ENCODE measurements at regions not wholly inside any gene's neighbourhood (a gene's known extent, or its start where the extent isn't known, plus 50 kb on each side); places are given as distances from the start of the nearest gene placed in this dataset.
"Not testable (repeated sequence)": the region's sequence is repeated elsewhere in the genome, so short reads cannot be mapped to it uniquely, and the experiment has no call there.

DNA sequence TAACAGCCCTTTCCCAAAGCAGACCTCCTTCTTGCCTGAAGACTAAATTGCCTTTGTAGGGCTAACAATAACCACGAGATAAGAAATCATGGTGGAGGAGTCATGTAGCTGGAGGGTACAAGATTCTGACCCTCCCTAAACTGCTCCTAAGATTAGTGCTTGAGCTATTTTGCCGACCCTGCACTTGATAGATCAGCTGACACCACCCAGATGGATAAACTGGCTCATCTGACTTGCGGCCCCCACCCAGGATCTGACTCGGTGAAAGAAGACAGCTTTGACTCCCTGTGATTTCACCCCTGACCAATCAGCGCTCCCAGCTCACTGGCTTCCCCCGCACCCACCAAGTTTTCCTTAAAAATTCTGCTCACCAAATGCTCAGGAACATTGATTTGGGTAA, 57.6 kb upstream of the UNC93A start:
- H3K4me3 ChIP-seq (ENCODE audit: low read length) = no peak overlapping the region
- no peaks in the 10 kb centered on the region for H3K36me3 ChIP-seq (ENCODE audit: control insufficient read depth, insufficient read depth, low read length, severe bottlenecking)
- DNase-seq (ENCODE audit: low read depth) = no peak
- no peaks in the 10 kb centered on the region for H3K4me1 ChIP-seq (ENCODE audit: control insufficient read depth, insufficient read depth, low read length)
- H3K9ac ChIP-seq (ENCODE audit: low read length) = no peak overlapping the region
- H3K9me3 ChIP-seq (ENCODE audit: control insufficient read depth, low read length) = no peaks in the 10 kb centered on the region
- H3K27me3 ChIP-seq (replicated peaks; ENCODE audit: control insufficient read depth, insufficient read depth, low read length) = peaks cover 23% of the 10 kb centered on the region

DNA sequence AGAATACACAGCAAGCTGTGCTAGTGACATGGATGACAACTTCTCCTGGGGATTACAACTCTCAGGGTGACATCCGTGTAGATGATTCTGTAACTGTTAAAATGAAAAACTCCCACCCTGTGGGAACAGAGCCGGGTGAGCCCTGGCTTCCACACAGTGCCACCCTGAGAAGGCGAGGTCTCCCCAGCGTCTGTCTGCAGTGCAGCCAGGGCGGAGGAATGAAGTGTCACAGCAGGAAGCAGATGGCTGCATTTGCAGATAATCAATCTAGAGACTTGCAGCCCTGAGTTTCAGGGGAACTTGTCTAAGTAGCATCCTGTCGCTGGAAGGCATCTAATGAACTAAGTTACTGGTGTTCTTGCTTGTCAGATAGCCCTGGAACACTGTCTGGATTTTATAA, 56.5 kb upstream of the UNC93A start:
- not testable (repeated sequence) for DNase-seq (ENCODE audit: low read depth); H3K4me1 ChIP-seq (ENCODE audit: control insufficient read depth, insufficient read depth, low read length); H3K9me3 ChIP-seq (ENCODE audit: control insufficient read depth, low read length); H3K4me3 ChIP-seq (ENCODE audit: low read length); H3K36me3 ChIP-seq (ENCODE audit: control insufficient read depth, insufficient read depth, low read length, severe bottlenecking); H3K9ac ChIP-seq (ENCODE audit: low read length)
- peaks cover 16% of the 10 kb centered on the region for H3K27me3 ChIP-seq (replicated peaks; ENCODE audit: control insufficient read depth, insufficient read depth, low read length)

DNA sequence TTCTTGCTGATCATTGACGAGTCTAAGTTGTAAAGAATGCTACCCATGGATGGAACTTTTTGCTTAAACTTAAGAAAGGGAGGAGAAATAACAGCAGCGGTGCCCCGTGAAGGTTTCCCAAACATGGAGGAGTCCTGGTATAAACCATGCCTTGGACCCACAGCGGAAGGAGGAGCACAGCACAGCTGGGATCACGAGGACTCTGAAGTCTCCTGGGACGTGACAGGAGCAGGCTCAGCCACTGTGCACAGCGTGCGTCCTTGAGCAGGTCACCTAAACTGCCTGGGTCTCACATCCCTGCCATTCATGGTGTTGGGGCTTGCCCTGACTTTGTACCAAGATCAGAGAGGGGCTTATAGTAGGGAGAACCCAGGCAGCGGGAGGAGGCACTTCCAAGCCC, 56.1 kb upstream of the UNC93A start:
- no peak for DNase-seq (ENCODE audit: low read depth)
- H3K4me3 ChIP-seq (ENCODE audit: low read length) = no peak overlapping the region
- H3K9me3 ChIP-seq (ENCODE audit: control insufficient read depth, low read length) = no peaks in the 10 kb centered on the region
- H3K36me3 ChIP-seq (ENCODE audit: control insufficient read depth, insufficient read depth, low read length, severe bottlenecking) = no peaks in the 10 kb centered on the region
- no peaks in the 10 kb centered on the region for H3K4me1 ChIP-seq (ENCODE audit: control insufficient read depth, insufficient read depth, low read length)
- no peak overlapping the region for H3K9ac ChIP-seq (ENCODE audit: low read length)
- H3K27me3 ChIP-seq (replicated peaks; ENCODE audit: control insufficient read depth, insufficient read depth, low read length) = peaks cover 16% of the 10 kb centered on the region

DNA sequence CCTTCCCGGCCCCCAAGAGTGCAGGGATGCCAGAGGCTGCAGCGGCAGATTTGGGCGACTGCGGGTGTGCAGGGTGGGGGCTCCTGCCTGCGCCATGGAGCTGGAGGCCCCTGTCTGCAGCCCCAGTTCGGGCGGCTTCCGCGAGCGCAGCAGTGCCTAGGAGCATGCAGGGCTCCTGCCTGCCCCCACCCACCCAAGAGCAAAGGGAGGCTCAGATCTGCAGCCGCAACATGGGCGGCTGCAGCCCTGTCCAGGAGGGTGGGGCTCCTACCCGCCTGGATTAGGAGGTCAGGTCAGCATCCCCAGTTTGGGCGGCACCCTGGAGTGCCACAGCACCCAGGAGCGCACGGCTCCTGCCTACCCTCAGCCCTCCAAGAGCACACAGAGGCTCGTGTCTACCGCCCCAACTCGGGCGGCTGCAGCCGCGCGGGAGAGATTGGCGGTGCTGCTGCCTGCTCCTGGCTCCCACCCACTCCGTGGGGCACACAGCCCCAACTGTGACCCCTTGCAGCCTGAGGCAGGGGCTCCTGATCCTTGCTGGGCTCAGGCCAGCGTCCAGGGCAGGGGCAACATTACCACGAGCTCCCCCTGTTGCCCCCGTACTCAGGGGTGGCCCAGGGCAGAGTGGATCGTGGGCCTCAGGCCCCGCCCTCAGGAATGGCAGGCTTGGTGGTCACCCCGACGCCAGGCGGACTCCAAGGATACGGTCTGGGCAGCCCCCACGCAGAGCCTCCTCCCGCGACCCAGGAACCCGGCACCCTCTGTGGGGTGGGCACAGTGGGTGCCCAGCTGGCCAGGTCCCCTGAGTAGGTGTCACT, 55.5 kb upstream of the UNC93A start:
- Histone ChIP-seq H3K4me1 (ENCODE audit: control insufficient read depth, insufficient read depth, low read length) (no peaks in the 10 kb centered on the region), H3K9me3 (ENCODE audit: control insufficient read depth, low read length) (no peaks in the 10 kb centered on the region), H3K27me3 (replicated peaks; ENCODE audit: control insufficient read depth, insufficient read depth, low read length) (peaks cover 16% of the 10 kb centered on the region), H3K9ac (ENCODE audit: low read length) (no peak overlapping the region), H3K36me3 (ENCODE audit: control insufficient read depth, insufficient read depth, low read length, severe bottlenecking) (no peaks in the 10 kb centered on the region), H3K4me3 (ENCODE audit: low read length) (no peak overlapping the region)
- DNase-seq (ENCODE audit: low read depth) = no peak

DNA sequence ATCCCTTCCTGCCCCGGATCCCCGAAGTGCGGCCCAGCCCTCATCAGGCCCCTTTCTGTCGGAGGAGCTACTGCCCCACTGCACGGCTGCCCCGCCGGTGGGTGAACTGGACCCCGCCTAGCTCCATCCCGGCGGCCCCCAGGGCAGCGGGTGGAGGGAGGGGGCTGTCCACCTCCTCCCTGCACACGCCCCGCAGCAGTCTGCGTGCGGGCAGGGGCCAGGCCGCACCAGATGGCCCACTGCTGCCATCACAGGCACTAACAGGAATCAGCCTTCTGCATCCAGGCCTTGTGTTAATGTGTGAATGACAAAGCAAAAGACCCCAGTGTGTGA, 54.9 kb upstream of the UNC93A start:
- no peaks in the 10 kb centered on the region for H3K4me1 ChIP-seq (ENCODE audit: control insufficient read depth, insufficient read depth, low read length)
- H3K9me3 ChIP-seq (ENCODE audit: control insufficient read depth, low read length) = no peaks in the 10 kb centered on the region
- H3K27me3 ChIP-seq (replicated peaks; ENCODE audit: control insufficient read depth, insufficient read depth, low read length) = peaks cover 17% of the 10 kb centered on the region
- no peak for DNase-seq (ENCODE audit: low read depth)
- no peak overlapping the region for H3K9ac ChIP-seq (ENCODE audit: low read length)
- H3K4me3 ChIP-seq (ENCODE audit: low read length) = no peak overlapping the region
- H3K36me3 ChIP-seq (ENCODE audit: control insufficient read depth, insufficient read depth, low read length, severe bottlenecking) = no peaks in the 10 kb centered on the region

DNA sequence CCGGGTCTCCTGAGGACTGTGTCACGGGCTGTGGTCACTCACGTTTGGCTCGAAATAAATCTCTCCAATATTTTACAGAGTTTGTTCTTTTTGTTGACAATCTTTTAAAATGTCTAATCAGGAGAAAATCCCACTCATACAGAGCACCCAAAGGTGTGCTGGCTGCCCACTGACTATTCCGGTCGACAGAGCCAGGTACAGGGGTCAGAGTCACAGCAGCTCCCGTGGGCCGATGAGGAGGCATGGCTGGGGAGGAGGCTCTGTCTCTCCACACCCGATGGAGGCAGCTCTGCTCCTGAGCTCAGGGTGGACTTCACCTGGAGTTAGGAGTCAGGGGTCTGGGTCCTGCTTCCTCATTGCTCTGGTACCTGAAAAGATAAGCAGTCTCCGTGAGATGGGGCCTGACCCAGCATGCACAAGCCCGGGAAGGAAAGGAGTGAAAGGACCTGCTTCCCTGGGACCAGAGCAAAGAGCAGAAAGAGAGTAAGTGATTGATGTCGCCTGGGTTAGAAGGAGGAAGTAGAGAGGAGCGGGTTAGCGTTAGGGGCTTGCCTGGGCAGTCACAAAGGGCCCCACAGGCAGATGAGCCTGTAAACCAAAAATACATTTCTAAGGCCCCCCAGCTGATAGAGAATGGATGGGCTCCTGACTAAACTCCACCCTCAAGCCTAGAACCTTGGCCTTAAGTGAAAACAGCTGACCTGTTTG, 53.5 kb upstream of the UNC93A start:
- Histone ChIP-seq H3K4me3 (ENCODE audit: low read length) (no peak overlapping the region), H3K4me1 (ENCODE audit: control insufficient read depth, insufficient read depth, low read length) (no peaks in the 10 kb centered on the region), H3K27me3 (replicated peaks; ENCODE audit: control insufficient read depth, insufficient read depth, low read length) (peaks cover 16% of the 10 kb centered on the region), H3K9me3 (ENCODE audit: control insufficient read depth, low read length) (no peaks in the 10 kb centered on the region), H3K36me3 (ENCODE audit: control insufficient read depth, insufficient read depth, low read length, severe bottlenecking) (no peaks in the 10 kb centered on the region), H3K9ac (ENCODE audit: low read length) (no peak overlapping the region)
- no peak for DNase-seq (ENCODE audit: low read depth)

DNA sequence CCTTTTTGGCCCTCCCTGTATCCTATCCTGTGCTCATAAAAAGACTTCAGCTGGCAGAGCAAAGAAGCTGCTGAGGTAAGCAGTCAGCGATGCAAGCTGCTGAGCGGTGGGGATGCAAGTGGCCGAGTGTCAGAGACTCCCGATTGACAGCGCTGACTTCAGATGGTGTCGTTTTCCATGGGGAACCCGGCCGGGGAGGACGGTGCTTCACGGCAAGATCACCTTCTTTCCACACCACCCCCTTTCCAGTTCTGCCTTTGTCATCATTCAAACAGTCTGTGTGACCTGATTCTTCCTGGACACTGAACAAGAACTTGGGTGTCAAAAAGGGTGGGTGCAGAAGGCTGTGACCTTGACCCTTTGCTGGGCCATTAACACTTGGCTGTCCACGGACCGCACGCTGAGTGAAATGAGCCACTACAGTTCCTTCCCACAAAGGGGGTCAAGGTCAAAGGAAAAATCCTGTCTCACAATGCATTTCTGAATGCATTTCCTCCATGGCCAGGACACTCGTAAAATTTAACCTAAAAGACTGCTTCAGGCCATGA, 52.9 kb upstream of the UNC93A start:
- DNase-seq (ENCODE audit: low read depth) = no peak
- Histone ChIP-seq H3K9ac (ENCODE audit: low read length) (no peak overlapping the region), H3K27me3 (replicated peaks; ENCODE audit: control insufficient read depth, insufficient read depth, low read length) (peaks cover 10% of the 10 kb centered on the region), H3K4me3 (ENCODE audit: low read length) (no peak overlapping the region), H3K9me3 (ENCODE audit: control insufficient read depth, low read length) (no peaks in the 10 kb centered on the region), H3K4me1 (ENCODE audit: control insufficient read depth, insufficient read depth, low read length) (no peaks in the 10 kb centered on the region), H3K36me3 (ENCODE audit: control insufficient read depth, insufficient read depth, low read length, severe bottlenecking) (no peaks in the 10 kb centered on the region)

DNA sequence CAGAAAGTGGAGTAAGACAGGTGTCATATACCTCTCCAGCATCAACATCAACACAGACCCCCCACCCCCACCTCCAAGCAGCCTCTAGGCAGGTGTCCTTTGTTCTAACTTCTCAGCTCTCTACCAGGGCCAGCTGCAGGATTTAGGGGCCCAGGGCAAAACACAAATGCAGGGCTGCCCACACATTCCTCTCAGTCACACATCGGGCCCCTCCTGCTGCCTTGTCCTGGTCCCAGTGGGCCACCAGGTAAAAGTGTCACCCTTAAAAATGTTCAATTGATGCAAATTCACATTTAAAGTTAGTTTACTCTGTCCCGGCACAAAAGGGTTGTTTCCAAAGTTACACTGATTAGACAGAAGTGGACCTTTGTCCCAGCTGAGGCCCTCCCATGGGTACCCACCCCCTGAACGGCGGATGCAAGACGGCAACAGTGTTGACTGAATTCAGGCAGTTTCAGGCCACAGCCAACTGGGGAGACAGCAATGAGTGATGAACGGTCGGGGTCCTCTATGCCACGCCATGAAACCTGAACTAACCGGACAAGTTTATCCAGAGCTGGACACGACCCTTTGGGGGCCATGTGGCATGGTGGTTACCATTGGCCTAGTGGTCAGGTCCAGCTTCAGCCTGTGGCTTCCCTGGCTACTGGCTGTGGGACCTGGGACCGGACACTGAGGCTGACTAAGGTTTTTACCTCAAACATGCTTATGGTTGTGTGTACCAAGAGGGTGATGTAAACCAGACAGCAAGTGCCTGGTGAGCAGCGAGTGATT, 52.2 kb upstream of the UNC93A start:
- H3K9me3 ChIP-seq (ENCODE audit: control insufficient read depth, low read length) = no peaks in the 10 kb centered on the region
- H3K27me3 ChIP-seq (replicated peaks; ENCODE audit: control insufficient read depth, insufficient read depth, low read length) = peaks cover 3% of the 10 kb centered on the region
- no peaks in the 10 kb centered on the region for H3K4me1 ChIP-seq (ENCODE audit: control insufficient read depth, insufficient read depth, low read length)
- no peak for DNase-seq (ENCODE audit: low read depth)
- no peak overlapping the region for H3K9ac ChIP-seq (ENCODE audit: low read length)
- no peaks in the 10 kb centered on the region for H3K36me3 ChIP-seq (ENCODE audit: control insufficient read depth, insufficient read depth, low read length, severe bottlenecking)
- no peak overlapping the region for H3K4me3 ChIP-seq (ENCODE audit: low read length)

DNA sequence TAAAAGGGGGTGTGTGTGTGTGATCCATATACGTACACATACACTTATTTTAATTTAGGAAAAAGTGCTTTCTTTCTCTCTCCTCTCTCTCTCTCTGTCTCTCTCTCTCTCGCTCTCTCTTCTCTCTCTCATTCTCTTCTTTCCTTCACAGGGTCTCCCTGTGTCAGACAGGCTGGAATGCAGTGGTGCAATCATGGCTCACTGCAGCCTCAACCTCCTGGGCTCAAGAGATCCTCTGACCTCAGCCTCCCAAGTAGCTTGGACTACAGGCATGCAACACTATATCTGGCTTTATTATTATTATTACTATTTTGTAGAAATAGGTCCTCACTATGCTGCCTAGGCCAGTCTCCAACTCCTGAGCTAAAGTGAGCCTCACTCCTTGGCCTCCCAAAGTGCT, 51.6 kb upstream of the UNC93A start:
- DNase-seq (ENCODE audit: low read depth); H3K9me3 ChIP-seq (ENCODE audit: control insufficient read depth, low read length); H3K36me3 ChIP-seq (ENCODE audit: control insufficient read depth, insufficient read depth, low read length, severe bottlenecking); H3K9ac ChIP-seq (ENCODE audit: low read length); H3K27me3 ChIP-seq (replicated peaks; ENCODE audit: control insufficient read depth, insufficient read depth, low read length); H3K4me1 ChIP-seq (ENCODE audit: control insufficient read depth, insufficient read depth, low read length); H3K4me3 ChIP-seq (ENCODE audit: low read length): not testable (repeated sequence)

DNA sequence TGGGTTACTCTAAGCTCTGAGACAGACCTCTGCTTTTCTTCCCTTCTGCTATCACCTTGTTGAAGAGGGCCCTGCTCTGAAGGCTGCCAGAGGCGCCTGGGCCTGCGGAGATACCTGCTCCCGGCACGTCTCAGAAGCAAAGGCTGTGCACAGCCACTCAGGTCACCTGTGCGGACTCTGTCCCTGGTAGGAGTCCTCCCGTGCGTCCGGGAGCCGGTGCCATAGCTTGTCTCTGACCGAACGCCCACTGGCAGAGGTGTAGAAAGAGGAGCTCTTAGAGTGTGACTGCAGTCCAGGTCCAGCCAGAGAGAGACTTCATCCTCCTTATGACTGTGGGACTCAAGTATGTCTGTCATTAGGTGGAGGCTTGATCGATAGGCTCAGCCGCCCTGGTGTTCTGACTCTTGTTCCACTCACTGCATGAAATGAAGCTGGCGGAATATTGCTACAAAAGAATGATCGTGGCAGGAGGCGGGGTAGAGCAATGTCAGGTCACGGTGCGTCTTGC, 51.0 kb upstream of the UNC93A start:
- no peak for DNase-seq (ENCODE audit: low read depth)
- H3K9me3 ChIP-seq (ENCODE audit: control insufficient read depth, low read length) = no peaks in the 10 kb centered on the region
- H3K36me3 ChIP-seq (ENCODE audit: control insufficient read depth, insufficient read depth, low read length, severe bottlenecking) = no peaks in the 10 kb centered on the region
- H3K9ac ChIP-seq (ENCODE audit: low read length) = no peak overlapping the region
- H3K4me1 ChIP-seq (ENCODE audit: control insufficient read depth, insufficient read depth, low read length) = no peaks in the 10 kb centered on the region
- H3K27me3 ChIP-seq (replicated peaks; ENCODE audit: control insufficient read depth, insufficient read depth, low read length) = peaks cover 2% of the 10 kb centered on the region
- no peak overlapping the region for H3K4me3 ChIP-seq (ENCODE audit: low read length)

All from adipocyte (in vitro differentiated cells).